ENCODE measurements at regions not wholly inside any gene's neighbourhood (a gene's known extent, or its start where the extent isn't known, plus 50 kb on each side); places are given as distances from the start of the nearest gene placed in this dataset.

GRCh38 chr5:75869891-75870290 is 152.7 kb upstream of the POC5 start (continued):
- no peak for TF ChIP-seq E2F6 (IDR thresholded peaks at IDR 0.05)
- TF ChIP-seq POLR2A (IDR thresholded peaks at IDR 0.05; ENCODE audit: control extremely low read depth in 1 of 2, low read depth in 2 of 2, low read length in 2 of 2), result no peak

Data from H1 (cell line).